ENCODE measurements at regions not wholly inside any gene's neighbourhood (a gene's known extent, or its start where the extent isn't known, plus 50 kb on each side); places are given as distances from the start of the nearest gene placed in this dataset.

DNA sequence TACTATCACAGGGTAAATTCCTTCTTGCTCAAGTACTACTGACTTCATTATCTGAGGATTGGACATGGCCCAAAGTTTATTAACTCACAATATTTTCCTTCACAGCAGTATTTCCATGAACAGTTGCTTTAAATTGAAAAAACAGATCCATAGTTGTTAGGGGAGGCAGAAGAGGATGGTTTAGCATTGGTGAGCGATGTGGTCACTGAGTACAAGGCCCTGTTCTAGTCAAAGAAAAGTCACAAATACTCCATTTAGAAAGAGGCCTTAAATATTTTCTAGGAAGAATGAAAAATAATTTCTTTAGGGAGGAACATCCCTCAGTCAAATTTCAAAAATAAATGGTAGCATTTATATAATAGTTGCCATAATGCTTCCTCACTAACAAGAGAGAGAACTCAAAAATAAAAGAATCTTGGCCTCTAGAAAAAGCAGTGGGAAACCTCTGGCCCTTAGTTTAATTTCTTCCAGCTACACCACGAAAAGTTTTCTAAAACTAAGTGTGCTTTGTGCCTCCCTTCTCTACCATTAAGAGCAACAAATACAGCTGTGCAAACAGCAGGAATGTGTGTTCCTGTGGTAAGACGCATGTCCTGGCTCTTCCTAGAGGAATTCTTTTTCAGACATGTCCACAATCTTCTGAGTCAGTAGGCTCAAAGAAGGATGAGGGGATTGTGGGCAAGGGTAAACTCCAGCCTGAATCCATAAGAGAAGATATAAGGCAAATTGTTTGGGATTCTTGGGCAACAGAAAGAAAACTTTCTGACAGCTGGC is 105.7 kb downstream of the HOXA1 start:
- Histone ChIP-seq H2AFZ (ENCODE audit: low read length) (no peak overlapping the region), H3K4me2 (ENCODE audit: low read length) (no peak overlapping the region), H3K36me3 (ENCODE audit: low read depth, low read length) (no peaks in the 10 kb centered on the region), H3K4me1 (ENCODE audit: insufficient read depth, low read length) (no peaks in the 10 kb centered on the region), H3K9me3 (ENCODE audit: low read length) (no peaks in the 10 kb centered on the region), H3K27me3 (ENCODE audit: low read length) (no peaks in the 10 kb centered on the region), H3K9ac (ENCODE audit: low read length) (no peak overlapping the region), H4K20me1 (ENCODE audit: low read length) (no peaks in the 10 kb centered on the region), H3F3A (ENCODE audit: low read length, unreplicated experiment) (no peaks in the 10 kb centered on the region), H3K27ac (ENCODE audit: low read length) (no peak overlapping the region), H3K4me3 (ENCODE audit: low read length) (no peak overlapping the region), H3K9me2 (replicated peaks; ENCODE audit: low read length) (no peaks in the 10 kb centered on the region), H3K79me2 (ENCODE audit: low read length) (no peaks in the 10 kb centered on the region)
- ChIA-PET POLR2A (ENCODE audit: unreplicated experiment) (no interaction called here), CTCF (no interaction called here)
- intact Hi-C loops (cut with micrococcal nuclease): no loop called here
- BruUV-seq (replicated peaks): no TSS peak
- ATAC-seq (peak; percentile 58; the same call in 1 of the 2 replicates), DNase-seq (peak; percentile 14)
- TF ChIP-seq EZH2 (IDR thresholded peaks at IDR 0.05; ENCODE audit: low read length, unreplicated experiment): no peak
- TF ChIP-seq EZH2phosphoT487 (IDR thresholded peaks at IDR 0.05; ENCODE audit: borderline replicate concordance, low read length): no peak
- TF ChIP-seq, protein P1, sequence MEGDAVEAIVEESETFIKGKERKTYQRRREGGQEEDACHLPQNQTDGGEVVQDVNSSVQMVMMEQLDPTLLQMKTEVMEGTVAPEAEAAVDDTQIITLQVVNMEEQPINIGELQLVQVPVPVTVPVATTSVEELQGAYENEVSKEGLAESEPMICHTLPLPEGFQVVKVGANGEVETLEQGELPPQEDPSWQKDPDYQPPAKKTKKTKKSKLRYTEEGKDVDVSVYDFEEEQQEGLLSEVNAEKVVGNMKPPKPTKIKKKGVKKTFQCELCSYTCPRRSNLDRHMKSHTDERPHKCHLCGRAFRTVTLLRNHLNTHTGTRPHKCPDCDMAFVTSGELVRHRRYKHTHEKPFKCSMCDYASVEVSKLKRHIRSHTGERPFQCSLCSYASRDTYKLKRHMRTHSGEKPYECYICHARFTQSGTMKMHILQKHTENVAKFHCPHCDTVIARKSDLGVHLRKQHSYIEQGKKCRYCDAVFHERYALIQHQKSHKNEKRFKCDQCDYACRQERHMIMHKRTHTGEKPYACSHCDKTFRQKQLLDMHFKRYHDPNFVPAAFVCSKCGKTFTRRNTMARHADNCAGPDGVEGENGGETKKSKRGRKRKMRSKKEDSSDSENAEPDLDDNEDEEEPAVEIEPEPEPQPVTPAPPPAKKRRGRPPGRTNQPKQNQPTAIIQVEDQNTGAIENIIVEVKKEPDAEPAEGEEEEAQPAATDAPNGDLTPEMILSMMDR (conservative IDR thresholded peaks at IDR 0.05; ENCODE audit: low read depth, low read length): no peak

- no peak for ATAC-seq
Observed at GRCh38 chr7:26988836-26989374, 106.9 kb downstream of the HOXA1 start.

More at GRCh38 chr7:26988836-26989374, 106.9 kb downstream of the HOXA1 start:
- Histone ChIP-seq H3K79me2 (ENCODE audit: low read length) (no peaks in the 10 kb centered on the region), H3K27me3 (ENCODE audit: low read length) (no peaks in the 10 kb centered on the region), H3K9me2 (replicated peaks; ENCODE audit: low read length) (no peaks in the 10 kb centered on the region), H4K20me1 (ENCODE audit: low read length) (no peaks in the 10 kb centered on the region), H3K36me3 (ENCODE audit: low read depth, low read length) (no peaks in the 10 kb centered on the region), H3K27ac (ENCODE audit: low read length) (no peak overlapping the region), H3K9ac (ENCODE audit: low read length) (no peak overlapping the region), H3K4me3 (ENCODE audit: low read length) (no peak overlapping the region), H2AFZ (ENCODE audit: low read length) (no peak overlapping the region), H3F3A (ENCODE audit: low read length, unreplicated experiment) (no peaks in the 10 kb centered on the region), H3K9me3 (ENCODE audit: low read length) (no peaks in the 10 kb centered on the region), H3K4me1 (ENCODE audit: insufficient read depth, low read length) (no peaks in the 10 kb centered on the region), H3K4me2 (ENCODE audit: low read length) (no peak overlapping the region)
- TF ChIP-seq EZH2phosphoT487 (IDR thresholded peaks at IDR 0.05; ENCODE audit: borderline replicate concordance, low read length) (no peak), EZH2 (IDR thresholded peaks at IDR 0.05; ENCODE audit: low read length, unreplicated experiment) (no peak)
- TF ChIP-seq, protein P1 (conservative IDR thresholded peaks at IDR 0.05; ENCODE audit: low read depth, low read length): no peak
- ChIA-PET POLR2A (ENCODE audit: unreplicated experiment) (no interaction called here), CTCF (no interaction called here)
- intact Hi-C loops (cut with micrococcal nuclease): no loop called here
- BruUV-seq (replicated peaks): no TSS peak
- DNase-seq: no peak

Measured in PC-3 (cell line).